Fibroblast of the conjunctiva (primary cell): ENCODE measurements at regions not wholly inside any gene's neighbourhood (a gene's known extent, or its start where the extent isn't known, plus 50 kb on each side); places are given as distances from the start of the nearest gene placed in this dataset.
"Not testable (repeated sequence)": the region's sequence is repeated elsewhere in the genome, so short reads cannot be mapped to it uniquely, and the experiment has no call there.

Experiments
- DNase-seq: peaks from one replicate; pipeline ENCODE4 v3.0.0-alpha.2; 2010; ENCODE audit warnings: low read depth

- no peak for DNase-seq
Measured at GRCh38 chr22:19599626-19600243, 75.5 kb upstream of the CLDN5 start.

- not testable (repeated sequence) for DNase-seq
Measured at GRCh38 chr22:19603346-19603745, 79.1 kb upstream of the CLDN5 start.

GRCh38 chr22:19603767-19604166 is 79.6 kb upstream of the CLDN5 start:
- no peak for DNase-seq

- no peak for DNase-seq
Measured at GRCh38 chr22:19604711-19605268, 80.6 kb upstream of the CLDN5 start.

GRCh38 chr22:19605508-19606331 is 81.5 kb upstream of the CLDN5 start:
- DNase-seq: no peak

- DNase-seq: no peak
Measured at GRCh38 chr22:19606332-19607191, 82.4 kb upstream of the CLDN5 start.

GRCh38 chr22:19607192-19608002 is 83.2 kb upstream of the CLDN5 start:
- DNase-seq: no peak

GRCh38 chr22:19608003-19608690 is 83.9 kb upstream of the CLDN5 start:
- DNase-seq: no peak

GRCh38 chr22:19609753-19610152 is 85.5 kb upstream of the CLDN5 start:
- not testable (repeated sequence) for DNase-seq

GRCh38 chr22:19610518-19611253 is 86.5 kb upstream of the CLDN5 start:
- DNase-seq: no peak

- no peak for DNase-seq
Measured at GRCh38 chr22:19611590-19611989, 87.4 kb upstream of the CLDN5 start.

- DNase-seq: no peak
Measured at GRCh38 chr22:19612866-19613572, 88.8 kb upstream of the CLDN5 start.

- DNase-seq: no peak
Measured at GRCh38 chr22:19614536-19614863, 90.3 kb upstream of the CLDN5 start.

- DNase-seq: no peak
Measured at GRCh38 chr22:19615001-19615461, 90.8 kb upstream of the CLDN5 start.

GRCh38 chr22:19615867-19616581 is 91.8 kb upstream of the CLDN5 start:
- no peak for DNase-seq

GRCh38 chr22:19619144-19620009 is 94.9 kb upstream of the SEPTIN5 start:
- no peak for DNase-seq

- no peak for DNase-seq
Measured at GRCh38 chr22:19620742-19621371, 93.4 kb upstream of the SEPTIN5 start.
